ENCODE measurements at regions not wholly inside any gene's neighbourhood (a gene's known extent, or its start where the extent isn't known, plus 50 kb on each side); places are given as distances from the start of the nearest gene placed in this dataset.

DNA sequence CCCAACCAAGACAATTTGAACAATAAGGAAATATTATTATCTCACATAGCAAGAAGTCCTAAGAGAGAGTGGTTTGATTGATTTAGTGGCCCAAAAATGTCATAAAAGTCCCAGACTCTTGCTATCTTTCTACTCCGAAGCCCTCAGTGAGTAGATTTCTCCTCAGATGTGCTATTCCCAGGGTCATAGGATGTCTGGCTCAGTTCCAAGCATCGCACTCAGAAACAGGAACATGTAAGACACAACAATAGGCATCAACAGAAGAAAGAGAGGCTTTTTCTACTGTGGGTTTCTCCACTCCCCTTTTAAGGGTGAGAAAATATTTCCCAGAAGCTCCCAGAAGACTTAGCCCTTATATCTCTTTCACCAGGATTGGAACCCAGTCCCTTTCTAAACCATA is 188.1 kb upstream of the CDKN3 start:
- no peak overlapping the region for H3K4me3 ChIP-seq (ENCODE audit: low read depth in 1 of 2, low read length in 1 of 2)
- no peaks in the 10 kb centered on the region for H3K9me3 ChIP-seq
- no peaks in the 10 kb centered on the region for H3K4me1 ChIP-seq (ENCODE audit: control insufficient read depth in 1 of 2, insufficient read depth in 1 of 2, low read depth in 1 of 2, low read length in 1 of 2)
- H3K27ac ChIP-seq = no peak overlapping the region
- no peaks in the 10 kb centered on the region for H3K36me3 ChIP-seq
- TF ChIP-seq, protein P1, sequence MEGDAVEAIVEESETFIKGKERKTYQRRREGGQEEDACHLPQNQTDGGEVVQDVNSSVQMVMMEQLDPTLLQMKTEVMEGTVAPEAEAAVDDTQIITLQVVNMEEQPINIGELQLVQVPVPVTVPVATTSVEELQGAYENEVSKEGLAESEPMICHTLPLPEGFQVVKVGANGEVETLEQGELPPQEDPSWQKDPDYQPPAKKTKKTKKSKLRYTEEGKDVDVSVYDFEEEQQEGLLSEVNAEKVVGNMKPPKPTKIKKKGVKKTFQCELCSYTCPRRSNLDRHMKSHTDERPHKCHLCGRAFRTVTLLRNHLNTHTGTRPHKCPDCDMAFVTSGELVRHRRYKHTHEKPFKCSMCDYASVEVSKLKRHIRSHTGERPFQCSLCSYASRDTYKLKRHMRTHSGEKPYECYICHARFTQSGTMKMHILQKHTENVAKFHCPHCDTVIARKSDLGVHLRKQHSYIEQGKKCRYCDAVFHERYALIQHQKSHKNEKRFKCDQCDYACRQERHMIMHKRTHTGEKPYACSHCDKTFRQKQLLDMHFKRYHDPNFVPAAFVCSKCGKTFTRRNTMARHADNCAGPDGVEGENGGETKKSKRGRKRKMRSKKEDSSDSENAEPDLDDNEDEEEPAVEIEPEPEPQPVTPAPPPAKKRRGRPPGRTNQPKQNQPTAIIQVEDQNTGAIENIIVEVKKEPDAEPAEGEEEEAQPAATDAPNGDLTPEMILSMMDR (IDR thresholded peaks at IDR 0.05) = no peak
- peaks cover 20% of the 10 kb centered on the region for H3K27me3 ChIP-seq

DNA sequence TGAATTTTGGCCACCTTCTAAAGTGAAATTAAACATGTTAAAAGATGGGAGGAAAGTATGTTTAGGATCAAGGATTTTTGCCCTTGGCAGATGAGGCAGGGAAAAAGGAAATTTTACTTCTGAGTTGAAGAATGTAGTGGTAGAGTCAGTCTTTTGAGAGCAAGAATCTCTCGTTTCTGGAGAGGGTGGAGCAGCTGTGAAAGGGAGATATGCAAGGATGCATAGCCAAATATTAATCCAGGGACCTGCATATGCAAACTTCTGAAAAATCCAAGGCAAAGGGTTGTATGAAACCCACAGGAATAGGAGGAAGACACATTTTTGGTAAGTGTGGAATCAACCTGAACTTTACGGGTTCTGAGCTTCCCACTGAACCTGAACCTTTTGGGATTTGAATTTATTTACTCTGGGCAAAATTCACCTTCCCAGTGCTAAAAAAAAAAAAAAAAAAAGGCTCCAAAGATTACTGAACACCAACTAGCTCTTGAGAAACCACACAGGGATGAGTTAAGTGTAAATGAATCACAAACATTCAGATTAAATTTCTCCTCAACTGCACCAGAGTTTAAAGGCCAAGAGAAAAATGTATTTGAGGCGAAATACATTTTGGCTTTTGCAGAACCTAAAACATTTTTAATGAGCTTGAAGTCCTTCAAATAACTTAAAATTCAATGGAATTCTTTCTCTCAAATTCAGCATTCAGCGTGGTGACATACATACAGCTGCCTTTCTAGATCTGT is 187.1 kb upstream of the CDKN3 start:
- H3K27me3 ChIP-seq = peaks cover 23% of the 10 kb centered on the region
- no peaks in the 10 kb centered on the region for H3K36me3 ChIP-seq
- TF ChIP-seq, protein P1 (IDR thresholded peaks at IDR 0.05) = no peak
- no peak overlapping the region for H3K27ac ChIP-seq
- H3K4me1 ChIP-seq (ENCODE audit: control insufficient read depth in 1 of 2, insufficient read depth in 1 of 2, low read depth in 1 of 2, low read length in 1 of 2) = no peaks in the 10 kb centered on the region
- no peak overlapping the region for H3K4me3 ChIP-seq (ENCODE audit: low read depth in 1 of 2, low read length in 1 of 2)
- no peaks in the 10 kb centered on the region for H3K9me3 ChIP-seq

DNA sequence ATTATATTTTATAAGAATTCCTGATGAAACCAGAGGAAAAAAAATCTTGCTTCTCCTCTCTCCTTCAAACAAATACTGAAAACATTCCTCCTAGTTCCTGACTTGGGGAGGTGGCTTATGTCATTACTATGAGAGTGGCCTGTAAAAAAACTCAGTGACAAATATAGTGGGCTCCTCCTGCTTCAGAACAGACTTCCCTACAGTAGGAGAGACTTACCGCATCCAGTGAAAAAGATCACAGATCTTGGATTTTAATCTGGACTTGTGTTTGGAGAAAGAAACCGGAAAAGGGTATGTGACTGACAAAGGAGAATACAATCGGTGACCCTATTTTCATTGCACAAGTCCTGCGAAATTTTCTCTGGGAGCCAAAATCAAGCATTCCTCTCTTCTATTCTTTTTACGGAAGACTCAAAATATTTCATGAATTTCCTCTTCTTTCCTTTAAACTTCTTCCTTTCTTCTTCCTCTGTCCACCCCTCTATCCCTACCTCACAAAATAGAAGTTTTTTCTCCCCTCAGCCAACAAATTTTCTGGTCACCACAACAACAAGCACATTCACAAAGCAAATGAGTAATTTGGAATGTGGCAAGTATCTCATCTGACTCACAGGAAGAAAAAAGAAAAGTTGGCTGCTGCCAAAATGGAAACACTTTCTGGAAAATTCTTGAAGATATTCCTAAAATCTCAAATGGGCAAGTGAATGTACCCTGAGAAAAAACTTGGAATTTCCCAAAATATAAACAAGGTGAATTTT is 185.1 kb upstream of the CDKN3 start:
- no peak overlapping the region for H3K27ac ChIP-seq
- peaks cover 41% of the 10 kb centered on the region for H3K27me3 ChIP-seq

DNA sequence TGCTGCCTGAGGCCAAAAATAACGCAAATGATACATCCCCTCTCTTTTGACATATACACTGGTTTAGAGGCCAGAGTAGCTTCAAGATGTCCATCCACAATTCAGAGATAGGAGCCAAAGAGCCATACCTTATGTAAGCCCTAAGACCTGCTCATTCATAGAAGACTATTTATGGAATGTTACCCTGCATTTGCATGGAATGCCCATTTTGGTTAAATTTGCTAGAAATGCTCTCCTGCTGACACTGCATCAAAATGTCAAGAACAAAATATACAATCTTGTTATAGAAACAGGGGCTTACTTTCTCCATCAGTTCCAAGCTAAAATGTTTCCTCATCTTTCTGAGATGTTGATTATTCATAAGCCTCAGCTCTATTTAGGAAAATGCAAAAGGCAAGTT is 183.3 kb upstream of the CDKN3 start:
- no peak overlapping the region for H3K4me3 ChIP-seq (ENCODE audit: low read depth in 1 of 2, low read length in 1 of 2)
- TF ChIP-seq, protein P1 (IDR thresholded peaks at IDR 0.05) = no peak
- H3K36me3 ChIP-seq = no peaks in the 10 kb centered on the region
- H3K4me1 ChIP-seq (ENCODE audit: control insufficient read depth in 1 of 2, insufficient read depth in 1 of 2, low read depth in 1 of 2, low read length in 1 of 2) = no peaks in the 10 kb centered on the region
- no peaks in the 10 kb centered on the region for H3K9me3 ChIP-seq
- H3K27me3 ChIP-seq = peaks cover 58% of the 10 kb centered on the region
- no peak overlapping the region for H3K27ac ChIP-seq

More for the DNA sequence above, 185.1 kb upstream of the CDKN3 start:
- Histone ChIP-seq H3K9me3 (no peaks in the 10 kb centered on the region), H3K4me3 (ENCODE audit: low read depth in 1 of 2, low read length in 1 of 2) (no peak overlapping the region), H3K36me3 (no peaks in the 10 kb centered on the region), H3K4me1 (ENCODE audit: control insufficient read depth in 1 of 2, insufficient read depth in 1 of 2, low read depth in 1 of 2, low read length in 1 of 2) (no peaks in the 10 kb centered on the region)
- TF ChIP-seq, protein P1 (IDR thresholded peaks at IDR 0.05) = no peak

DNA sequence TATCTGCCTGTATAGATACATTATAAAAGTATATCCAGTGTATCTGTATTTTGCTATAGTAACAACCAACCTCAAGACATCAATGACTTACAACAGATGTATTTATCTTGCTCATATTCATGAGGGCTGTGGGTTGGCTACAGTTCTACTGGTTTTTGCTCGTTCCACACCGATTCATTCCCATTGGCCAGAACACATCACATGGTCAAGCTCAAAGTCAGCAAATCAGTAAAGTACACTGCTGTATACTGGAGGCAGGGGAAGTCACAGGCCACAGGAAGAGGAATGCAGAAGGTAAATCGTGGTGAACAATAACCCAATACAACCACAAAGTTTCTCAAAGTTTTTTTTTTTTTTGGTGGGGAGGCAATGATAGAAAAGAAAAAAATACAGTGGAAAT is 180.0 kb upstream of the CDKN3 start:
- Histone ChIP-seq H3K9me3 (no peaks in the 10 kb centered on the region), H3K27ac (no peak overlapping the region), H3K4me1 (ENCODE audit: control insufficient read depth in 1 of 2, insufficient read depth in 1 of 2, low read depth in 1 of 2, low read length in 1 of 2) (no peaks in the 10 kb centered on the region), H3K27me3 (peaks cover 72% of the 10 kb centered on the region), H3K4me3 (ENCODE audit: low read depth in 1 of 2, low read length in 1 of 2) (no peak overlapping the region), H3K36me3 (no peaks in the 10 kb centered on the region)
- TF ChIP-seq, protein P1 (IDR thresholded peaks at IDR 0.05) = no peak
